Gastroesophageal sphincter (tissue), 4 donors: ENCODE measurements at regions not wholly inside any gene's neighbourhood (a gene's known extent, or its start where the extent isn't known, plus 50 kb on each side); places are given as distances from the start of the nearest gene placed in this dataset.

ENCODE experiments used
- ATAC-seq: fragments of 150-250 bp; one replicate; pipeline ENCODE4 v1.9.1; 2016; ENCODE audit warnings: mild to moderate bottlenecking, moderate library complexity
- H3K27ac ChIP-seq, 4 donors: fragments of 200-600 bp; sonication (generic) in 3 of 4; 1 replicate in 3 of 4; 2 replicates in 1 of 4; pipeline ENCODE4 v1.5.1; 2016 to 2019
- H3K27me3 ChIP-seq: fragments of 200-600 bp; sonication (generic); one replicate; pipeline ENCODE4 v1.5.1; 2019
- H3K36me3 ChIP-seq, 2 donors: fragments of 200-600 bp; sonication (generic); one replicate each; pipeline ENCODE4 v1.5.1; 2019; ENCODE audit warnings: control low read depth in 1 of 2
- H3K4me1 ChIP-seq, 3 donors: fragments of 200-600 bp; sonication (generic); 1 replicate in 2 of 3; 2 replicates in 1 of 3; pipeline ENCODE4 v1.5.1; 2016 to 2019; ENCODE audit warnings: control low read depth in 2 of 3
- H3K4me3 ChIP-seq, 2 donors: fragments of 200-600 bp; sonication (generic); one replicate each; pipeline ENCODE4 v1.5.1; 2019; ENCODE audit warnings: mild to moderate bottlenecking in 1 of 2, moderate library complexity in 1 of 2
- H3K9me3 ChIP-seq, 3 donors: fragments of 200-600 bp; sonication (generic); one replicate each; pipeline ENCODE4 v1.5.1; 2017 to 2019; ENCODE audit warnings: control low read depth in 2 of 3
- EP300 ChIP-seq: sonication (generic); formaldehyde crosslinking; IDR thresholded peaks from one replicate; pipeline ENCODE4 v1.6.1; 2017; ENCODE audit warnings: antibody characterized with exemption, mild to moderate bottlenecking
- POLR2A ChIP-seq, 2 donors: fragments of 450-650 bp; IDR thresholded peaks; one replicate each; pipeline ENCODE4 v1.6.1; 2017; ENCODE audit warnings: antibody characterized with exemption in 2 of 2, mild to moderate bottlenecking in 2 of 2, moderate library complexity in 1 of 2
- POLR2AphosphoS5 ChIP-seq: sonication (generic); formaldehyde crosslinking; IDR thresholded peaks from one replicate; pipeline ENCODE4 v1.6.1; 2017; ENCODE audit warnings: antibody characterized with exemption
- WGBS, 2 donors: methylation state at CpG; one replicate each; pipeline ENCODE4 v1.1.5; 2018; ENCODE audit warnings: low coverage in 1 of 2; 5-methylcytosine and 5-hydroxymethylcytosine counted together
- TF ChIP-seq, protein P1 (sequence below), 4 experiments: fragments of 200-600 bp in 2 of 4; fragments of 450-650 bp in 2 of 4; sonication (generic) in 1 of 4; IDR thresholded peaks; one replicate each; pipeline ENCODE4 v1.5.1; 2017 to 2019; ENCODE audit warnings: antibody characterized with exemption in 4 of 4, mild to moderate bottlenecking in 2 of 4, moderate library complexity in 2 of 4

DNA sequence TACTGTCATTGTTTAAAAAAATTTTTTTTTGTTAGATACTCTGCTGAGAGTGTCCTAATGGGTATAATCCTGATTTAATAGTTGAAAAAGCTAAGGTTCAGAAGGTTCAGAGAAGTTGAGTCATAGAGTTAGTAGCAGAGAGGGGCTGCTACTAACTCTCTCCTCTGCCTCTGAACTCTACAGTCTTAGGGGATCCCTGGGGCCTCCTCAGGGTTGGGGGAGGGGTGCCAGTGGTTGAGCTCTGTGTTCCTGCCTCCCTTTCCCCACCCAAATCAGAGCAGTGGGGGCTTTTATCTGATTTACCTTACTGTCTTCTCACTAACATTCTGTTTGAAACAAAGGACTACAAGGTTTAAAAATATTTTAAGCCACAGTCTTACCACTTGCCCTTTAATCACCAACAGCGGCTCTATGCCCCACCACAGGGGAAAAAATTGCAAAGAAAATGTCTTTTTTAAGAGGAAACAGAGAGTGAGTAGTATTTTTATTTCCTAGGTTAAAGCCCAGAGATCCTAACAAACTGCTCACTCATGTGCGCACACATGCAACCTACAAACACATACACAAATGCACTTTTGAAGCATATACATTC lies 102.2 kb upstream of the ATP6AP2 start:
- H3K36me3 ChIP-seq: no peaks in the 10 kb centered on the region
- H3K27me3 ChIP-seq: no peaks in the 10 kb centered on the region
- no peak overlapping the region for H3K4me3 ChIP-seq
- TF ChIP-seq EP300: no peak
- TF ChIP-seq, protein P1, sequence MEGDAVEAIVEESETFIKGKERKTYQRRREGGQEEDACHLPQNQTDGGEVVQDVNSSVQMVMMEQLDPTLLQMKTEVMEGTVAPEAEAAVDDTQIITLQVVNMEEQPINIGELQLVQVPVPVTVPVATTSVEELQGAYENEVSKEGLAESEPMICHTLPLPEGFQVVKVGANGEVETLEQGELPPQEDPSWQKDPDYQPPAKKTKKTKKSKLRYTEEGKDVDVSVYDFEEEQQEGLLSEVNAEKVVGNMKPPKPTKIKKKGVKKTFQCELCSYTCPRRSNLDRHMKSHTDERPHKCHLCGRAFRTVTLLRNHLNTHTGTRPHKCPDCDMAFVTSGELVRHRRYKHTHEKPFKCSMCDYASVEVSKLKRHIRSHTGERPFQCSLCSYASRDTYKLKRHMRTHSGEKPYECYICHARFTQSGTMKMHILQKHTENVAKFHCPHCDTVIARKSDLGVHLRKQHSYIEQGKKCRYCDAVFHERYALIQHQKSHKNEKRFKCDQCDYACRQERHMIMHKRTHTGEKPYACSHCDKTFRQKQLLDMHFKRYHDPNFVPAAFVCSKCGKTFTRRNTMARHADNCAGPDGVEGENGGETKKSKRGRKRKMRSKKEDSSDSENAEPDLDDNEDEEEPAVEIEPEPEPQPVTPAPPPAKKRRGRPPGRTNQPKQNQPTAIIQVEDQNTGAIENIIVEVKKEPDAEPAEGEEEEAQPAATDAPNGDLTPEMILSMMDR (IDR thresholded peaks at IDR 0.05): no peak
- TF ChIP-seq POLR2AphosphoS5: no peak
- TF ChIP-seq POLR2A (IDR thresholded peaks at IDR 0.05): no peak
- H3K4me1 ChIP-seq: no peaks in the 10 kb centered on the region
- no peak overlapping the region for H3K27ac ChIP-seq
- H3K9me3 ChIP-seq: no peaks in the 10 kb centered on the region
- 54 to 100% methylated on average over 1 to 2 of the region's 2 CpGs for WGBS, 2 donors
- no peak for ATAC-seq

DNA sequence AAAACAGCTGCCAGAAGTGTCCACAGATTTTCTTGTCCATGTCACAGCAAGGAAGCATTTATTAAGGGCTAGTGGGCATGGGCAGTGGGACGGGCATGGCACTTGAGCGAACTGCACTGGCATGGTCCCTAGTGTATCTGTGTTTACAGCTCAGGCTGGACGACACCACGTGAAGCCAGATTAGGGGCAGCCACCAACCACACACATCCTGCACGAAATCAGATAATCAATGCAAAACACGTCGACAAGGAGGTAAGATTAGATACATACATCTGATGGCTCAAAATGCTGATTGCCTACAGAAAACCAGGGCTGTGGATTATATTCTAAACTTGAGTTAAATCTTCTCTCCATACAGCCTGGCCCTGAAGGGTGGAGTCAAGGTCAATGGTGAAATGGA lies 103.8 kb upstream of the ATP6AP2 start:
- peaks cover 0 to 8% (median 0%) of the 10 kb centered on the region in 3 donors for H3K4me1 ChIP-seq
- 51 to 89% methylated on average over 2 to 5 of the region's 7 CpGs for WGBS, 2 donors
- no peaks in the 10 kb centered on the region for H3K9me3 ChIP-seq
- no peak for TF ChIP-seq POLR2A (IDR thresholded peaks at IDR 0.05)
- no peak for TF ChIP-seq EP300
- no peak for TF ChIP-seq POLR2AphosphoS5
- TF ChIP-seq, protein P1 (IDR thresholded peaks at IDR 0.05): no peak
- H3K36me3 ChIP-seq: no peaks in the 10 kb centered on the region
- H3K27me3 ChIP-seq: no peaks in the 10 kb centered on the region
- ATAC-seq: no peak
- no peak overlapping the region for H3K4me3 ChIP-seq
- H3K27ac ChIP-seq: no peak overlapping the region

DNA sequence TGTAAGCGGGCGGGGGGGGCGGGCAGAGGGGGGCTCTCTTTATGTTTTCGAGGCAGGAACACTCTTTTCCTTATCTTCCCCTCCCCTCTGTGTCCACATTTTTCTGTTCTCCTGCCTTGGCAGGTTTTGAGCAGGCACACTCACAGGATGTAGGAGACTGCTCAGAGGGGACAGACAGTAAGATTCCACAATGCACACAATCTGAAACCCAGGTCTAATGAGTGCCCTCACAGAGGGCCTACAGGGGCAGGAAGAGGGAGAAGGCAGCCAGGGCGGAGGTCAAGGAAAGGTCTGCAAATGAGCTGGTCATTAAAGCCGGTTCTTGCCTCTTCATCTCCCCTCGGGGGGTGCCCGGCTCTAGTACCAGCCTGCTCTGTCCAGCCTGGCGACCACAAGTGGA lies 106.1 kb upstream of the ATP6AP2 start:
- no peak for ATAC-seq
- no CpG with 5 or more reads among the region's 9 CpGs for WGBS, 2 donors
- H3K27me3 ChIP-seq: no peaks in the 10 kb centered on the region
- TF ChIP-seq POLR2A (IDR thresholded peaks at IDR 0.05) (no peak), POLR2AphosphoS5 (no peak)
- TF ChIP-seq, protein P1 (IDR thresholded peaks at IDR 0.05): no peak
- H3K9me3 ChIP-seq: no peaks in the 10 kb centered on the region
- H3K27ac ChIP-seq: no peak overlapping the region
- peaks cover 0 to 15% (median 0%) of the 10 kb centered on the region in 3 donors for H3K4me1 ChIP-seq
- no peak overlapping the region for H3K4me3 ChIP-seq
- no peaks in the 10 kb centered on the region for H3K36me3 ChIP-seq

DNA sequence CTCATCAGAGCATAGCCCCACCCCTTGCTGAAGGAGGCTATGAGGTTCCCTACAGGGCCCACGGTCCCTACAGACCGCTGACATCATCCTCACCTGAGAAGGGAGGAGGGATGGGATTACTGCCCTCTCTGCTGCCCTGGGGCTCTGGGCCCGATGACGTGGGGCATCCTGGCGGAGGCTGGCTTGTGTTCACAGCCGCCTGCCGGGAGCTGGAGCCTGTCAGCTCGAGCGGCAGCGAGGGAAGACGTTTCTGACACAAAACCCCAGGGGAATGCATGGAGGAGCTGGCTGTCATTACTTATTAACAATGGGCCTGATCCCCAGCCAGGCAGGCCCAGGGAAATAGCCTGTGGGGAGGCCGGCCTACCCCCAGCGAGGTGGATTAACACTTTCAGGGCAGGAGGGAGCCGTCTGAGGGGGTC lies 106.6 kb upstream of the ATP6AP2 start:
- no CpG with 5 or more reads among the region's 14 CpGs for WGBS, 2 donors
- no peaks in the 10 kb centered on the region for H3K36me3 ChIP-seq
- H3K27ac ChIP-seq: no peak overlapping the region
- TF ChIP-seq POLR2A (IDR thresholded peaks at IDR 0.05) (no peak), EP300 (no peak), POLR2AphosphoS5 (no peak)
- TF ChIP-seq, protein P1 (IDR thresholded peaks at IDR 0.05): no peak
- H3K4me1 ChIP-seq: peaks cover 0 to 15% (median 0%) of the 10 kb centered on the region in 3 donors
- no peak for ATAC-seq
- H3K4me3 ChIP-seq: no peak overlapping the region
- no peaks in the 10 kb centered on the region for H3K27me3 ChIP-seq
- H3K9me3 ChIP-seq: no peaks in the 10 kb centered on the region

DNA sequence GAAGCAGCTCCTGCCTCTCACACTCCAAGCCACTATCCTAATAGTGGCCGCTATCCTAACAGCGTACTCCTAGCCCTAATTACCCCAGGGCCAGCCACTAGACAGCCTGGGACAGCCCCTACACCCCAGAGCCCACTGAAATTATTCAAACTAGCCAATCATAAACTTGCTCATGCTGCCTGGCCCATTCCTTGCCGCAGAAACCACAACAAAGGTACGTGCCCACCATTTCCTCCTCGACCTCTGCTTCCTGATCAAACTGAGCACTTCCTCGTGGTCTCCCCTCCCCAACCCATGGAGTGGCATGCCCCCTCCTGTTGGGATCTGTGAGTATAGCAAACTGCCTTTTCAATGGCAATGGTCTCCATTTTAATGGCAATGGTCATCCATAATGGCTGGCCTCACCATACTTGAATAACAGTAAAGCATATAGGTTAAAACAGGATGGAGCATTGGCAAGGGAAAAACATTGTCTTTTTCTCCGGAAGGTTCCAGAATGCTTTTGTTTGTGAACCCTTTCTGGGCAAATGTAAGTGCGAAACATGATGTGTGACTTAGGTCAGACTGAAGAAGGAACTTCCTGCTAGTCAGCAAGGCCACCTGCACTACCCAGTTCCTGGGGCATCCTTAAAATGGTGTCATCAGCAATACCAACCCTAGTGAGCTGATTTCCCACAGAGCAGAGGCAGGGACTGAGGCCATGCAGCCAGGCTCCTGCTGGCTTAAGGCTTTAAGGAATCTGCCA lies 107.1 kb upstream of the ATP6AP2 start:
- WGBS, 2 donors: 80 to 83% methylated on average over 3 of the region's 8 CpGs
- H3K27ac ChIP-seq: no peak overlapping the region
- no peaks in the 10 kb centered on the region for H3K9me3 ChIP-seq
- TF ChIP-seq EP300: no peak
- TF ChIP-seq, protein P1 (IDR thresholded peaks at IDR 0.05): no peak
- TF ChIP-seq POLR2AphosphoS5: no peak
- no peak for TF ChIP-seq POLR2A (IDR thresholded peaks at IDR 0.05)
- peaks cover 0 to 15% (median 0%) of the 10 kb centered on the region in 3 donors for H3K4me1 ChIP-seq
- H3K36me3 ChIP-seq: no peaks in the 10 kb centered on the region
- no peak for ATAC-seq
- no peak overlapping the region for H3K4me3 ChIP-seq
- no peaks in the 10 kb centered on the region for H3K27me3 ChIP-seq
